ENCODE measurements at regions not wholly inside any gene's neighbourhood (a gene's known extent, or its start where the extent isn't known, plus 50 kb on each side); places are given as distances from the start of the nearest gene placed in this dataset.

- no peaks in the 10 kb centered on the region for H4K20me1 ChIP-seq (ENCODE audit: insufficient read depth, low read length)
- ChIA-PET POLR2A (no interaction called here), CTCF (ENCODE audit: unreplicated experiment) (no interaction called here)
- no peak overlapping the region for H3K27ac ChIP-seq (ENCODE audit: low read depth, low read length, poor library complexity, severe bottlenecking)
- no peaks in the 10 kb centered on the region for H3K36me3 ChIP-seq (ENCODE audit: insufficient read depth, low read length)
- no peaks in the 10 kb centered on the region for H3K79me2 ChIP-seq (ENCODE audit: insufficient read depth, low read depth, low read length)
- no peaks in the 10 kb centered on the region for H3K9me3 ChIP-seq (ENCODE audit: low read length)
- no peak for TF ChIP-seq EZH2phosphoT487 (IDR thresholded peaks at IDR 0.05; ENCODE audit: borderline replicate concordance, low read depth, low read length)
- TF ChIP-seq CTCF (conservative IDR thresholded peaks at IDR 0.05; ENCODE audit: low read length) = no peak
- no peak for DNase-seq (ENCODE audit: low spot score)
- no TSS peak for BruUV-seq (replicated peaks)
- intact Hi-C loops (cut with micrococcal nuclease; ENCODE audit: unreplicated experiment) = no loop called here
- H3K9me2 ChIP-seq (ENCODE audit: insufficient read depth, low read length) = no peaks in the 10 kb centered on the region
- H3K4me3 ChIP-seq (ENCODE audit: low read depth, low read length, poor library complexity, severe bottlenecking) = no peak overlapping the region
- H2AFZ ChIP-seq (ENCODE audit: low read length) = no peak overlapping the region
- H3K4me1 ChIP-seq (ENCODE audit: insufficient read depth, low read length, poor library complexity, severe bottlenecking) = no peaks in the 10 kb centered on the region
- H3K4me2 ChIP-seq (ENCODE audit: low read length) = no peak overlapping the region
These were observed 55.0 kb upstream of the BNC2 start for GRCh38 chr9:16925426-16925825.

DNA sequence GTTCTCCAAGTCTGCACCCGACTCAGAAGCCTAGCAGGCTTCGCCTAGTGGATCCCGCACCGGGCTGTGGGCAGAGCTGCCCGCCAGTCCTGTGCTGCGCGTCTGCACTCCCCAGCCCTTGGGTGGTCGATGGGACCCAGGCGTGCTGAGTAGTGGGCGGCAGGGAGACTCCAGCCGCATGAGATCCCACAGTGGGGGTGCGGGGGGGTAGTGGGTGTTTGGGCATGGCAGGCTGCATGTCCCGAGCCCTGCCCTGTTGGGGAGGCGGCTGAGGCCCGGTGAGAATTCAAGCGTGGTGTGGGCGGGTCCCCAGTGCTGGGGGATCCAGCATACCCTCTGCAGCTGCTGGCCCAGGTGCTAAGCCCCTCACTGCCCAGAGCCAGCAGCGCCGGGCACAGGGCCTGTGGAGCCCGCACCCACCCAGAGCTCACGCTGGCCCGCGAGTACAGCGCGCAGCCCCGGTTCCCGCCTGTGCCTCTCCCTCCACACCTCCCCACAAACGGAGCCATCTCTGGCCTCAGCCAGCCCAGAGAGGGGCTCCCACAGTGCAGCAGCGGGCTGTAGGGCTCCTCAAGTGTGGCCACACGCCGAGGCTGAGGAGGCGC is 53.9 kb upstream of the BNC2 start:
- intact Hi-C loops (cut with micrococcal nuclease; ENCODE audit: unreplicated experiment) = no loop called here
- no peak for DNase-seq (ENCODE audit: low spot score)
- no peaks in the 10 kb centered on the region for H3K79me2 ChIP-seq (ENCODE audit: insufficient read depth, low read depth, low read length)
- H4K20me1 ChIP-seq (ENCODE audit: insufficient read depth, low read length) = no peaks in the 10 kb centered on the region
- BruUV-seq (replicated peaks) = no TSS peak
- H3K4me2 ChIP-seq (ENCODE audit: low read length) = no peak overlapping the region
- no peak overlapping the region for H3K27ac ChIP-seq (ENCODE audit: low read depth, low read length, poor library complexity, severe bottlenecking)
- no peaks in the 10 kb centered on the region for H3K4me1 ChIP-seq (ENCODE audit: insufficient read depth, low read length, poor library complexity, severe bottlenecking)
- H2AFZ ChIP-seq (ENCODE audit: low read length) = no peak overlapping the region
- H3K4me3 ChIP-seq (ENCODE audit: low read depth, low read length, poor library complexity, severe bottlenecking) = no peak overlapping the region
- no peaks in the 10 kb centered on the region for H3K9me2 ChIP-seq (ENCODE audit: insufficient read depth, low read length)
- ChIA-PET CTCF (ENCODE audit: unreplicated experiment) (no interaction called here), POLR2A (no interaction called here)
- H3K9me3 ChIP-seq (ENCODE audit: low read length) = no peaks in the 10 kb centered on the region
- no peaks in the 10 kb centered on the region for H3K36me3 ChIP-seq (ENCODE audit: insufficient read depth, low read length)
- no peak for TF ChIP-seq EZH2phosphoT487 (IDR thresholded peaks at IDR 0.05; ENCODE audit: borderline replicate concordance, low read depth, low read length)
- no peak for TF ChIP-seq CTCF (conservative IDR thresholded peaks at IDR 0.05; ENCODE audit: low read length)

DNA sequence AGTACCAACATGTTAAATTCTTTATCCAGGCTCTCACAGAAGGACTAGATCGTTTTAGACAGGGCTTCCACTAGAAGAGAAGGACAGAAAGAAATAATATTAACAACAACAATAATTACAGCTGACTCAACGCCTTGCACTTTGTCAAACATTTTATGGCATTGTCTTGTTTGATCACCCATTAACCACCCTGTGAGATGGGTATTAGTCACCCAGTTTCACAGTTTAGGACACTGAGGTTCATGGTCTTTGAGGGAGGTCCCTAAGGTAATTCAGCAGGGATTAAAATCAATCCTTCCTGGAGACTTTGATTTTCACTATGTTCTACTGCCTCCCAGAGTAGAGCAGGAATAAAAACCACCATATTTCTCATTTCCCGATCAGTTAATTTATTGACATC is 51.4 kb upstream of the BNC2 start:
- Histone ChIP-seq H2AFZ (ENCODE audit: low read length) (no peak overlapping the region), H3K4me2 (ENCODE audit: low read length) (no peak overlapping the region), H3K36me3 (ENCODE audit: insufficient read depth, low read length) (no peaks in the 10 kb centered on the region), H4K20me1 (ENCODE audit: insufficient read depth, low read length) (no peaks in the 10 kb centered on the region), H3K79me2 (ENCODE audit: insufficient read depth, low read depth, low read length) (no peaks in the 10 kb centered on the region), H3K4me3 (ENCODE audit: low read depth, low read length, poor library complexity, severe bottlenecking) (no peak overlapping the region), H3K27ac (ENCODE audit: low read depth, low read length, poor library complexity, severe bottlenecking) (no peak overlapping the region), H3K4me1 (ENCODE audit: insufficient read depth, low read length, poor library complexity, severe bottlenecking) (no peaks in the 10 kb centered on the region), H3K9me2 (ENCODE audit: insufficient read depth, low read length) (no peaks in the 10 kb centered on the region), H3K9me3 (ENCODE audit: low read length) (no peaks in the 10 kb centered on the region)
- CTCF ChIA-PET (ENCODE audit: unreplicated experiment) = no interaction called here
- intact Hi-C loops (cut with micrococcal nuclease; ENCODE audit: unreplicated experiment) = no loop called here
- POLR2A ChIA-PET = no interaction called here
- BruUV-seq (replicated peaks) = no TSS peak
- TF ChIP-seq CTCF (conservative IDR thresholded peaks at IDR 0.05; ENCODE audit: low read length) = no peak
- TF ChIP-seq EZH2phosphoT487 (IDR thresholded peaks at IDR 0.05; ENCODE audit: borderline replicate concordance, low read depth, low read length) = no peak
- no peak for DNase-seq (ENCODE audit: low spot score)

All from OCI-LY7 (cell line).